NCI-H2029 (cell line): ENCODE measurements at regions not wholly inside any gene's neighbourhood (a gene's known extent, or its start where the extent isn't known, plus 50 kb on each side); places are given as distances from the start of the nearest gene placed in this dataset.
"Not testable (repeated sequence)": the region's sequence is repeated elsewhere in the genome, so short reads cannot be mapped to it uniquely, and the experiment has no call there.

Experiments
- DNase-seq: peaks from one replicate; lab custom pipeline; 2025; lab: John Stamatoyannopoulos, UW

DNA sequence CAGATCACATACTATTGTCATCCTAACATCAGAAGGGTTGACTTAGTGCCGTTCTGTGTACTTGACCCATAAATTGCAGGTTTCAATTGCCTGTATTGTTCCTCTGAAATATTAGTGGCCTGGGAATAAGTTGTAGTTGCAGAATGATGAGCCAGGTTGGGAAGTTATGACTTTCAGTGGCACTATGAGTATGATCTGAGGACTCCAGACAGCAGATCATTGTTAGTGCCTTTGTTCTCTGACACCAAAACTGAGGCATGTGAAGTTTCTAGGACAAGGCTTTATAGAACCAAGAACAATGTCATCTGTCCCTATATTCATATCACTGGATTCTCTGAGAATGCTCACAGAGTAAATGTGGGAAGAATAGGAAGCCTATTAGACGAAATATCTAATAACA is 403.7 kb downstream of the STK39 start:
- DNase-seq: no peak

DNA sequence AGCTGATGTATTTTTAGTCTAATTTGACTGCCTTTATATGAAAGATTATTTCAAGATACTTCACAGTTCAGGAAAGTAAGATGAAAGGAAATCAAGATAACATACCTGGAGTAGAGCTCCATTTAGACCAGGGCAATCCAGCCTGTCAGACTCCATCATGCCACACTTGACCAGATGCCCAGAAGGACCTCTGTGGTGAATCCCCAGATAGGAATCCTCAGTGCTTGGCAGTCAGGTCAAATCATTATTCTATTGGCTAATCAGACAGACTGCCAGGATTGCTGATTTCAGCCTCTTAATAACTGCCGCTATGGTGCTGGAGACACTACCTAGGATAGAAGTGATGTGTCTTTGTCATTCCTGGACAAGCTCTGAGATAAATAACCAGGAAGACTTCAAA is 404.2 kb downstream of the STK39 start:
- no peak for DNase-seq

DNA sequence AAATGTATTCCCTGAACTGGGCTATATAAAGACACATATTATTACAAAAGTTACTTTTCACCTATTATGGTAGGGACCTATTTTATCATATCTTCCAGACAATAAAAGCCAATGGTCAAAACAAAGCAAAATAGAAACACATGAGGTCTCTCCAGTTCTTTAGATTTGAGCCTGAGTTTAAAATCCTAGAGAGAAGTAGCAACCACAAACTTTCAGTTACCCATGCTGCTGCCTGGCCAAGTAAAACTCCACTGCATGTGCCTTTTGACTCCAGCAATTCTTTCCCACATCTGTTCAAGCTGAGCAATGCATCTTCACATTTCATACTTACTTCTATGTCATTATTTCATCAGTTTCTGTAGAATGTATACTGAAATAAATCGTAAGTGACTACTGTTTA is 405.3 kb downstream of the STK39 start:
- no peak for DNase-seq

GRCh38 chr2:167835290-167835689 is 412.1 kb downstream of the STK39 start:
- DNase-seq: not testable (repeated sequence)

- no peak for DNase-seq
These were observed 412.7 kb downstream of the STK39 start for GRCh38 chr2:167834707-167835106.

- DNase-seq: no peak
These were observed 414.1 kb downstream of the STK39 start for GRCh38 chr2:167833294-167833693.

GRCh38 chr2:167832868-167833287 is 414.5 kb downstream of the STK39 start:
- no peak for DNase-seq

- DNase-seq: peak; percentile 14
These were observed 419.9 kb downstream of the STK39 start for GRCh38 chr2:167827352-167828097.

GRCh38 chr2:167826906-167827305 is 420.5 kb downstream of the STK39 start:
- no peak for DNase-seq

DNA sequence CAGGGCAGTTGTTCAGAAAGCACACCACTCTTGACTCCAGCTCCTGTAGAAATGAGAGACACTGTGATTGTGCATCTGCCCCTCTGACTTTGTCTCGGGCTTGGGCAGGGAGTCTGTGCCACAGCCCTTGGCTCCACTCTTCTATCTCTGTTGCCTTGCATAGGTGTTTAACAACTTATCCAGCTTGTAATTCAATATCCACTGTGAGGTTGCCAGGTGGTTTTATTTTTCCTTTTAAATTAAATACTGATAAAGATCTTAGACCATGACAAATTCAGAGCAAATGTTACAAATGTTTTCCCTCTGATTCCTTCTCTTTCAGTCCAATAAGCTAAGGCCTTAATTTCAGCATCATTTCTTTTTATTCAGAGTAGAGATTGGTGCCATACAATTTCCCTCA is 421.7 kb downstream of the STK39 start:
- DNase-seq: no peak

DNA sequence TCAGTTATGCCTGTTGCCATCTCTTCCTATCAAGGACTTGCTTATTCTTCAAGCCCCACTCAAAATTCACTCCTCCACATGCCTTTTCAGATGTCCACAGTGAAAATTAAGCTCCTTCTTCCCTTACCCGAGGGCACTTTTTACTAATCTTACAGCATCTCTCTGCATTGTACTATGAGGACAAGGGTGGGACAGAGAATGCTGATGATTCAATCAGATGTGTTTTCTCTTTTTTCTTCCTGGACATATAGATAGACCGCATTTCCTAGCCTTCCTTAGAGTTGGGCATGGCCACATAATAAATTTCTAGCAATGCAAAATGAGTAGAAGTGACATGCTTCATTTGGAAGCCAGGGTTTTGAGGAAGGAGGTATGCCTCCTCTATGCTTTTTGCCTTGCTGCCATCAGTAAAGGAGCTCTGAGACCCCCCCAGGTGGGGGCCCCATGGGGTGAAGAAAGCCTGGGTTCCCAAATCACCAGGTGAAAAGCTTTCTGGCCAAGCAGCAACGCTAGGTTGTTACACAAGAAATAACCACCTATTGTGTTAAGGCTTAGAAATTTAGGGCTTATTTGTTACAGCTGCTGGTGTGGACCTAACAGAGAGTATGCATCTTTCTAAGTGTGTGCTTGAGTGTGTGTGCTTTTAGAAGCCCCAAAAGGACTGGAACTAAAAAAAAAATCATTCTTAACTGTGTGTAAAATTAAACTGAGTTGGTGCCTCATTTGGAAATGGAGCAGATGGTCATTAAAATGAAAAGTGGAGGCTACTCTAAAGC is 424.5 kb downstream of the STK39 start:
- DNase-seq: no peak

- DNase-seq: no peak
These were observed 426.9 kb downstream of the STK39 start for GRCh38 chr2:167820488-167820887.

- no peak for DNase-seq
These were observed 428.9 kb downstream of the STK39 start for GRCh38 chr2:167818521-167818920.

GRCh38 chr2:167817908-167818307 is 429.5 kb downstream of the STK39 start:
- DNase-seq: no peak

DNA sequence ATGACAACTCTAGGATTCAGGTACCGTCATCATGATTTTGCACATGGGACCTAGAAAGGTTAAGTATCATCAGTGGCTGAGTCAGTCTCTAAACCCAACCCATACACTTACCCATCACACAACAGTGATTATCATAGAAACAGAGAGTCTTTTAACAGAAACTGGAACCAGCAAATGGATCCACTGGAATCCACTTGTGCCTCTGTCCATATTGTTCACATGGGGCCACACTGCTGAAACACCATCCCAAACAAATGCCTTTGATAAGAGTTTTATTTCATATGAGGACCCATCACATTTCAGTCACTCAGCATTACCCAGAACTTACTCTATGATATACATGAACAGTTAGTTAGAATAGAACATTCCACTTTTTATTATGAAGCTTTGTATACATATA is 430.0 kb downstream of the STK39 start:
- no peak for DNase-seq

DNA sequence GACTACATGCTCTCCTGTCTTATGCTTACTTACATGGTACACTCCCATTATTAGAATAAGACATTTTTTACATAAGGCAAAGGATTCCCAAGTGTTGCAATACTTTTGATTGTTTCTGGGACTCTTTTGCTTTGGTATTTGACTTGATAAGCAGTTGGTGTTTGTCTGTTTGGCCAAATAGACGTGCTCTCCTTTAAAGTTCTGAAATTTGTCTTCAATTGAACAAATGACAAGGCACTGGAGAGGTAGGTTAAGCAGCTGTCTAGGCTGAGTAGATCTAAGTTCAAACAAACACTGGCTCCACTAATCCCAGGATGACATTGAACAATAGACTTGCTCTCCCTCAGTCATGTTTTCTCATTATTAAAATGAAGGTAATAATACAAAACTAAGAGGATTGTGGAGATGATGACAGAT is 430.5 kb downstream of the STK39 start:
- DNase-seq: no peak

DNA sequence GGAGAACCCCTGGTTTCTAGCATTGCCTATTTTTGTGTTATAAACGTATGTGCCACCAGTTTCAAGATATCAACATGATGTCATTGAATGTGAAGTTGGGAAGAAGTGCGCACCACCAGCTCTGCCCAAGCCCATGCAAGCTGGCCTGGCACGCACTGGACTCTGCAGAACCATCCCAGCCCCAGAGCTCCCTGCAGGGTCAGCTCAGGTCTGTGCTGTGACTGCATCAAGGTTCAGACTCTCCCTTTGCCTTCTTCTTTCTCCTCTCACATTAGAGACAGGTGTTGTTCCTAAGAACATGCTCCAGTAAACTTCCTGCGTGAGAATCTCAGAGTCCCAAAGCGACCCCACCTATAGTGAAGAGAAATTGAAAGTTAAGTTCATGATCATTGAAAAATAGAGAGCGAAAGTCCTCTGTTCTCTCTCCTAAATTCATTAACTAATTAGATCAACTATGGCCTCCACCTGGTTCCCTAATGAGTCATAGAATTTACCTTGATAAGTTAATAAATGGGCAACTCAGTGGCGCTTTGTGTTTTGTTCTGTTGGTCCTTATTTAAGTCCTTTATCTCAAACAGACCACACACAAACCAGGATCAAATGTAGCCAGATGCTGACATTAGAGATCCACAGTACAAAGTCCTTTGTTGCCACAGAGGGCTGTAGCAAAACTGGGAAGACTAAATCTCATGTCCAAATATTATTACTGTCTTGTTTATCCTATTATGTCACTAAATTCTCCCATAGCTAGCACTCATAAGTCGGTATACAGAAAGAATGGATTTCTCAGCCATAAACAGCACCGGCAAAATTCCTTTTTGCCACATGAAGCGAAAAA is 432.3 kb downstream of the STK39 start:
- no peak for DNase-seq

GRCh38 chr2:167814482-167814880 is 432.9 kb downstream of the STK39 start:
- DNase-seq: not testable (repeated sequence)

DNA sequence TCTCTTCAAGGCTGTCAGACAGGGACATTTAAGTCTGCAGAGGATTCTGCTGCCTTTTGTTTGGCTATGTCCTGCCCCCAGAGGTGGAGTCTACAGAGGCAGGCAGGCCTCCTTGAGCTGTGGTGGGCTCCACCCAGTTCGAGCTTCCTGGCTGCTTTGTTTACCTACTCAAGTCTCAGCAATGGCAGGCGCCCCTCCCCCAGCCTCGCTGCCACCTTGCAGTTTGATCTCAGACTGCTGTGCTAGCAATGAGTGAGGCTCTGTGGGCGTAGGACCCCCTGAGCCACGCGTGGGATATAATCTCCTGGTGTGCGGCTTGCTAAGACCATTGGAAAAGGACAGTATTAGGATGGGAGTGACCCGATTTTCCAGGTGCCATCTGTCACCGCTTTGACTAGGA is 437.6 kb downstream of the STK39 start:
- DNase-seq: not testable (repeated sequence)

- DNase-seq: no peak
These were observed 443.9 kb downstream of the STK39 start for GRCh38 chr2:167803449-167803988.

- DNase-seq: no peak
These were observed 452.7 kb downstream of the STK39 start for GRCh38 chr2:167794554-167795255.

DNA sequence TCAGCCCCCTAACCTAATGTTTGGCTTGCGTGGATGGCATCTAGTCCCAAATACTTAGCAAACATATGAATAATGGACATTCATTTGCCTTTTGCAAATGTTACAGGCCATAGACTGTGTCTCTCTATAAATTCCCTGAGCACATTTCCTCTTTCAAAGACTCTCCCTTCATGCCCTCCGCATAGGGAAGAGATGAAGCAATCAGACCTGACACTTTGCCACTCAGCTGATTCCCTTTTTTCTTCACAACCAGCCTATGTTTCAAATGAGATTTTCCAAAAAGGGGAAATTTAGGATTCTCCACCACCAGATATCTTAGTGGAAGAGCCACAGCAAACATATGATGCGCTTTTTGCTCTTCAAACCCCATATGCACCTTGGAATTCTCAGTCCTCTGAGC is 453.7 kb downstream of the STK39 start:
- no peak for DNase-seq
